Hippocampal formation (tissue), 2 donors: ENCODE measurements at regions not wholly inside any gene's neighbourhood (a gene's known extent, or its start where the extent isn't known, plus 50 kb on each side); places are given as distances from the start of the nearest gene placed in this dataset.
A peak's percentile ranks its signal among the peaks of the same experiment; 100 is the strongest.

Source experiments
- DNase-seq, 2 donors: peaks; one replicate each; lab custom pipeline; 2025; lab: John Stamatoyannopoulos, UW

GRCh38 chr14:78073028-78073427, 97.1 kb upstream of the NRXN3 start:
- DNase-seq: no peak

- DNase-seq: peak in 1 of 2 donors; percentile 26
These were observed 95.6 kb upstream of the NRXN3 start for GRCh38 chr14:78074561-78074960.

GRCh38 chr14:78075033-78075432, 95.1 kb upstream of the NRXN3 start:
- no peak for DNase-seq

DNA sequence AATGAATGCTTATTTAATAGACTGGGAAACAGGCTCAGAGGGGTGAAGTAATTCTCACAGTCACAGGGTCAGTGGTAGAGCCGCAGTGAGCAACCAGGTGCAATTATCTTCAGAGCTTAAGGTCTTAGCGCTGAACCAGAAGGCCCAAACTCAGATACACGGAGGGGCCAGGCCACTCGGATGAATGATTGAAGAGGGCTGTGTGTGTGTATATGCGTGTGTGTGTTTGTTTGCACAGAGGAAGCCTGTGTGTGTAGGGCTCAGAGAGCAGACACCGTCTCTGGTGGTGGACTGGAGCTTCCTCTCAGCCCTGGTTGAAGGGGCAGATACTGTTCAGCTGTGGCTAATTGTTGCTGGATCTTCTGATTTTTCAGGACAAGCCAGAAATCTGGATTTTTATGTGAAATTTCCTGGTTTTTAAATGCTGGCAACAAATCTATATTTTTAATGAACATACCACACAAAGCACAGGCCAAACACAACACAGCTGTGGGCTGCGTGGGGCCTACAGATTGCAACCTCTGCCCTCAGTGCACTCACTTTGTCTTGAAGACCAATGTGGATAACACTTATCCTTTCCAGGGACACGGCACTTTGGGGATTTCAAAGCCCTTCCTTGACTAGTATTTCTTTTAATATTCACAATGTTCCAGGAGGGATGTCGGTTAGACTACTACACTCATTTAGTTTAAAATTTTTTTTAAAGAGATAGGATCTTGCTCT, 94.5 kb upstream of the NRXN3 start:
- no peak for DNase-seq

GRCh38 chr14:78081245-78081644, 88.9 kb upstream of the NRXN3 start:
- DNase-seq: no peak

DNA sequence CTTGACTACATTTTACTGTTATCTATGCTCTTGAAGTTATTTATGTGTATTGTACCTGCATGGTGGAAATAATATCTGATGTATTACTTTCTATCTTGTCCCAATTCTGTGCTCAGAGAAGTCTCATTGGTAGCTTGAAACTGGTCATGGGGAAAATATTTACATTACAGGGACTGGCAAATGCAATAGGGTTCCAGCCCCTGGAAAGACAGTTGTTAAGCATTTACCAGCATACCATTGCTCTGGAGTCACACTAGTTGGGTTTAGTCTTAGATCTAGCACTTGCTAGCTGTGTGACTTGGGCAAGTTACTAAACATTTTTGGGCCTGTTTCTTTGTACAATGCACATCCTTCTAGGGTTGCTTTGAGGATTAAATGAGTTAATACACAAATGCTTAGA, 86.3 kb upstream of the NRXN3 start:
- no peak for DNase-seq

GRCh38 chr14:78086342-78086741, 83.8 kb upstream of the NRXN3 start:
- DNase-seq: no peak

DNA sequence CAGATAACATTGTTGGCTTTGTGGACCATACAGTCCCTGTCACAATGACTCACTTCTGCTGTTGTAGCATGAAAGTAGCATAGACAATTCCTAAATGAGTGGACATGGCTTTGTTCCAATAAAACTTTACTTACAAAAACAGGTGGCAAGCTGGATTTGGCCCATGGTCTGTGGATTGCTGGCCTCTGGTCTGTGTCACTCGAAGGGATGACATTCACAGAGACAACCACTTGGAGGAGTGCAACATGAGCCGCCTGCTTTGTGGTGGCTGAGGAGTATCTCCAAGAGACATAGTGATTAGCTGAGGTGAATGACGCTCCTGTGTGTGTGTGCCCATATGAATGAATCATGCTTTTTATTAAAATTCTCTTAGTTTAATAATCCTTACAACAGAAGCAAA, 81.3 kb upstream of the NRXN3 start:
- no peak for DNase-seq

DNA sequence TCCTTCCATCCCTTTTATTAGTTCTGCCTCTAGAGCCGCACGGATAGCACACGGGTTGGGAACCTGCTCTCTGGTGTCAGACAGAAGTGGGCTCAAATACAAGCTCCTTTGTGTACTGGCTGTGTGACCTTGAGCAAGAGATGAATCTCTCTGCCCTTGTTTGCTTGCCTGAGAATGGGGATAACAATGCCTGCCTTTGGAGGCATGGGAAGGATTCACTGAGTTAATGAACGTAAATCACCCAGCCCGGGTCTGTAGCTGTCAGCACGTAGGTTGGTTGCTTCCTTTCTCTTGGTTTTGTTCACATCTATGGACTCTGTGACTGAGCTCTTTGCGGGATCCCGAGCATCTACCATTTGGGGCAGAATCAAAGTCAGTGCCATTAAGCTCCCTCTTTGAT, 79.3 kb upstream of the NRXN3 start:
- DNase-seq: no peak

GRCh38 chr14:78091361-78091760, 78.8 kb upstream of the NRXN3 start:
- DNase-seq: no peak

DNA sequence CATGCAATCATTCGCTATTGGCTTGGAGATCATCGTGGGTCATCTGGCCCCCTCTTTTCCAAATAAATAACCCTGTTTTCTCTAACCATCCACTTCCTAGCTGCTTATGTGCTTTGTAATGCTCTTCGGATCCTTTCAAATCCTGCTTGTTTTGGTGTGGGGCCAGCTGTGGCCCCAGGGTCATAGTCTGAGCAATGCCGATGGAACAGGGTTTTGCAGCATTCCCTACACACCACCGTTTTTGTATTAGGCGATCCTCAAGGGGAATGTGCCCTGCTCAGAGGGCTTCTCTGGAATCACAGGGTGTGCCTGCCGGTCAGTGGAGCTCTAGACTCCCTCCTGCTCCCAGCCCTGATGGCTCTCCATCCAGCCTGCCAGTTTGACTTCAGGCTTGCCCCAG, 78.1 kb upstream of the NRXN3 start:
- DNase-seq: no peak

DNA sequence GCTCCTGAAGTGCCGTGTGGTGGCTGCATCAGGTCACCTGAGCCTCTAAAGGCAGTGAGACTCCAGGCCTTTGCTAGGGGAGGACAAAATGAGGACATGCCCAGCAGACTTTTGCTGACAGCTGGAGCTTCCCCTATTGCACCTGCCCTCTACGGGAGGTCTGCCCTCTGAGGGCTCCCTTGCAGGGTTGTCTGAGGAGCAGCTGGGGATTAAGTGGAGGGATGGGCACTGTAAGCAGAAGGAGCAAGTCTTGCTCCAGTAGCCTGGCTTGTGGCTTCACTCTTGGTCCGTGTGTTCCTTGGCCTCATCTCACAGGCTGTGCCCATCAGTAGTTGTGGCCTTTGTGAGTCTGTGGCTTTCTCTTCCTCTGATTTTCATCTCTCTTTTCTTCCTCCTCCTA, 66.9 kb upstream of the NRXN3 start:
- DNase-seq: no peak

- no peak for DNase-seq
These were observed 66.0 kb upstream of the NRXN3 start for GRCh38 chr14:78104160-78104559.

GRCh38 chr14:78104655-78105054, 65.5 kb upstream of the NRXN3 start:
- no peak for DNase-seq

DNA sequence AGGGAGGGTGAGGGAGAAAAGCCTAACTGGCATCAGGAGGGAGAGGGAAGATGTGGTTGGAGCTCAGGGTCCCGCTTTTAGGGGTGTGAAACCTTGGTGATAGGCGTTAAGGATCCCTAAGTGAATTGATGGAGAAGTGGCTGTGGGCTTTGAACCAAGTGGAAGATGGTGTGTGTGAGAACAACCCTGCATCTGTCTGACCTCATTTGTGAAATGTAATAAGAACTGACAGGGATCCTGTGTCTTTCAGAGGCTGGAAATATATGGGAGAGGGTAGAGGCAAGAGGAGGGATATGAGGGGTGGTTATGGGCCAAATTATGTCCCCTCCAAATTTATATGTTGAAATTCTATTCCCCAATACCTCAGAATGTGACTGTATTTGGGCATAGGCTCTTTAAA, 63.8 kb upstream of the NRXN3 start:
- no peak for DNase-seq

DNA sequence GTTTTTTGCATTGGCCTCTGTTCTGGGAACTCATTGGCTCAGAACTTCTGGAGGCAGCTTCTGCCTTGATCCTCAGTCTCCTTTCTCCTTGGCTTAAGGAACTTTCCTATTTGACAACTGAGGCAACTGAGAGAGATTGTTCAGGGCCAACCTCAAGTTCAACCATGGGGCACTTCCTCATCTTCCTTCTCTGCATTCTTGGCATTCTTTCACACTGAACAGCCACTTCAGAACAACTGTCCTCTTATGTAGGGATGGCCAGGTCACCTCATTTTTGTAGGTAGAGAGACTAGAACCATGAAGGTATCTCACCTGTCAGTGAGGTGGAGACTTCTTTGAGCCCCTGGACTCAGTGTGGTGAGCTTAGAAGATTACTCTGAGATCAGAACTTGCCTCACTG, 63.0 kb upstream of the NRXN3 start:
- no peak for DNase-seq

- no peak for DNase-seq
These were observed 50.7 kb upstream of the NRXN3 start for GRCh38 chr14:78119440-78119839.
